ENCODE measurements at regions not wholly inside any gene's neighbourhood (a gene's known extent, or its start where the extent isn't known, plus 50 kb on each side); places are given as distances from the start of the nearest gene placed in this dataset.
A peak's percentile ranks its signal among the peaks of the same experiment; 100 is the strongest.

DNA sequence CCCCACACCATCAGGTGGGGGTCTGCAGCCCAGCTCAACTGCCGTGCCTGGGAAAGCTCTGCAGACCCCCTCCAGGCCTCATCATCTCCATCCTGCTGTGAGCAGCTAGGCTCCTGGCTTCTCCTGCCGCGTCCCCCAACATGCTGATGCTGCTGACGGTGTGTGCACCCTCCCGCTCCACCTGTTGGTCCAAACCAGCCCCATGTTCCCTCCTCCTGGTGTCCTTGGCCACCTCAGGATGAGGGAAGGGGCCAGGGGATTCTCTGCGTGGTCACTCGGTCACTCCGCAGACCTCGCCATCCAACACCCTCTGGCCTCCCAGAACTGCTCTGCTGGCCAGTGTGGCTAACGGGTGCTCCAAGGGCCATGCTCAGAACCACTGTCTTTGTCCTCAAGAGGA is 368.6 kb downstream of the FOXL1 start:
- DNase-seq (peak; percentile 47), ATAC-seq (no peak)
- intact Hi-C loops (cut with DNase I): no loop called here
- Histone ChIP-seq H3K4me3 (no peak overlapping the region), H3K4me1 (no peaks in the 10 kb centered on the region), H3K9me3 (no peaks in the 10 kb centered on the region), H3K36me3 (no peaks in the 10 kb centered on the region), H3K27me3 (no peaks in the 10 kb centered on the region), H3K27ac (no peak overlapping the region)
- TF ChIP-seq, protein P1, sequence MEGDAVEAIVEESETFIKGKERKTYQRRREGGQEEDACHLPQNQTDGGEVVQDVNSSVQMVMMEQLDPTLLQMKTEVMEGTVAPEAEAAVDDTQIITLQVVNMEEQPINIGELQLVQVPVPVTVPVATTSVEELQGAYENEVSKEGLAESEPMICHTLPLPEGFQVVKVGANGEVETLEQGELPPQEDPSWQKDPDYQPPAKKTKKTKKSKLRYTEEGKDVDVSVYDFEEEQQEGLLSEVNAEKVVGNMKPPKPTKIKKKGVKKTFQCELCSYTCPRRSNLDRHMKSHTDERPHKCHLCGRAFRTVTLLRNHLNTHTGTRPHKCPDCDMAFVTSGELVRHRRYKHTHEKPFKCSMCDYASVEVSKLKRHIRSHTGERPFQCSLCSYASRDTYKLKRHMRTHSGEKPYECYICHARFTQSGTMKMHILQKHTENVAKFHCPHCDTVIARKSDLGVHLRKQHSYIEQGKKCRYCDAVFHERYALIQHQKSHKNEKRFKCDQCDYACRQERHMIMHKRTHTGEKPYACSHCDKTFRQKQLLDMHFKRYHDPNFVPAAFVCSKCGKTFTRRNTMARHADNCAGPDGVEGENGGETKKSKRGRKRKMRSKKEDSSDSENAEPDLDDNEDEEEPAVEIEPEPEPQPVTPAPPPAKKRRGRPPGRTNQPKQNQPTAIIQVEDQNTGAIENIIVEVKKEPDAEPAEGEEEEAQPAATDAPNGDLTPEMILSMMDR (IDR thresholded peaks at IDR 0.05): no peak

DNA sequence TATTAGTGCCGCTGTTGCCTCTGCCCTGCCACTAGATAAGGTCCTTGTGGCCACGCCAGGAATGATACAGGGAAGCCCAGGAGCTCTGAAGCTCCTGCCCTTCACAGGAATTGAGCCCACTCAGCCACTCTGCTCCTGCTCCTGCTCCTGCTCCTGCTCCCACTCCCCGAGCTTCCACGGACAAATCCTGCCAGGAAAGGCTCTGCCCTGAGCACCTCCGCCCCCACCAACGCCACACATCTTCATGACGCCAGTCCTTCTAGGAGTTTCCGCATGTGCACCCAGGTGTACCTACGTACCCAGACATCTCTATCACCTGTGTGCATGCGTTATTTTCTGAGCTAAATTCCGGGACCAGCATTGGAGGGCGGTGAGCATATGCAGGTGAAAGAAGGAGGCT is 369.1 kb downstream of the C16orf95 start:
- Histone ChIP-seq H3K36me3 (no peaks in the 10 kb centered on the region), H3K27ac (no peak overlapping the region), H3K27me3 (no peaks in the 10 kb centered on the region), H3K9me3 (no peaks in the 10 kb centered on the region), H3K4me1 (no peaks in the 10 kb centered on the region), H3K4me3 (no peak overlapping the region)
- ATAC-seq (no peak), DNase-seq (no peak)
- TF ChIP-seq, protein P1 (IDR thresholded peaks at IDR 0.05): no peak
- intact Hi-C loops (cut with DNase I): no loop called here

- Histone ChIP-seq H3K27me3 (no peaks in the 10 kb centered on the region), H3K27ac (no peak overlapping the region), H3K36me3 (no peaks in the 10 kb centered on the region), H3K4me1 (no peaks in the 10 kb centered on the region), H3K4me3 (no peak overlapping the region), H3K9me3 (no peaks in the 10 kb centered on the region)
- ATAC-seq (no peak), DNase-seq (no peak)
- TF ChIP-seq, protein P1 (IDR thresholded peaks at IDR 0.05): no peak
- intact Hi-C loops (cut with DNase I): no loop called here
Measured at GRCh38 chr16:86949116-86949515, 368.1 kb downstream of the C16orf95 start.

GRCh38 chr16:86949630-86950029 is 367.6 kb downstream of the C16orf95 start:
- Histone ChIP-seq H3K4me1 (no peaks in the 10 kb centered on the region), H3K27me3 (no peaks in the 10 kb centered on the region), H3K36me3 (no peaks in the 10 kb centered on the region), H3K9me3 (no peaks in the 10 kb centered on the region), H3K4me3 (no peak overlapping the region), H3K27ac (no peak overlapping the region)
- TF ChIP-seq, protein P1 (IDR thresholded peaks at IDR 0.05): no peak
- DNase-seq (no peak), ATAC-seq (no peak)
- intact Hi-C loops (cut with DNase I): no loop called here

DNA sequence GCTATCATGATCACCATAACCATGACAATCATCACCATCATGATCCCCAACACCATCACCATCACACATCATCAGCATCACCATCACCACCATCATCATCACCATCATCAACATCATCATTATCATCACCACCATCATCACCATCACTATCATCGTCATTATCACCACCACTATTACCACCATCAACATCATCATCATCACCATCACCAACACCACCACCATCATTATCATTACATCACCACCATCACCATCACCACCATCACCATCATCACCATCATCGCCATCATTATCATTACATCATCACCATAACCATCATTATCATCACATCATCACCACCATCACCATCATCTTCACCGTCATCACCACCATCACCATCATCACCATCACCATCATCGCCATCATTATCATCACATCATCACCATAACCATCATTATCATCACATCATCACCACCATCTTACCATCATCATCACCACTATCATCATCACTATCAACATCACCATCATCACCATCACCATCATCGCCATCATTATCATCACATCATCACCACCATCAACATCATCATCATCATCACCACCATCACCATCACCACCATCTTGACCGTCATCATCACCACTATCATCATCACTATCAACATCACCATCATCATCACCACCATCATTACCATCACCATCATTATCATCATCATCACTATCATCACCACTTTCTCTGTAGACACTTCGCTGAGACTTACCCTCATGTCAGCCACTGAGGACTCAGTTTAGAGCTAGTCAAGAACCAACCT is 366.0 kb downstream of the C16orf95 start:
- Histone ChIP-seq H3K4me1 (no peaks in the 10 kb centered on the region), H3K4me3 (no peak overlapping the region), H3K27ac (no peak overlapping the region), H3K36me3 (no peaks in the 10 kb centered on the region), H3K9me3 (no peaks in the 10 kb centered on the region), H3K27me3 (no peaks in the 10 kb centered on the region)
- no peak for ATAC-seq
- intact Hi-C loops (cut with DNase I): no loop called here
- no peak for DNase-seq
- TF ChIP-seq, protein P1 (IDR thresholded peaks at IDR 0.05): no peak

Data from upper lobe of right lung (tissue), 1 donor.